Sigmoid colon (tissue), 4 donors: ENCODE measurements at regions not wholly inside any gene's neighbourhood (a gene's known extent, or its start where the extent isn't known, plus 50 kb on each side); places are given as distances from the start of the nearest gene placed in this dataset.

Experiments
- POLR2A ChIP-seq, 2 donors: fragments of 450-650 bp; IDR thresholded peaks; one replicate each; pipeline ENCODE4 v1.6.1; 2016; ENCODE audit warnings: antibody characterized with exemption in 2 of 2, mild to moderate bottlenecking in 2 of 2, moderate library complexity in 2 of 2
- POLR2AphosphoS5 ChIP-seq, 4 donors: sonication (generic); formaldehyde crosslinking; IDR thresholded peaks; one replicate each; pipeline ENCODE4 v1.6.1; 2017; ENCODE audit warnings: antibody characterized with exemption in 4 of 4
- TF ChIP-seq, protein P1 (sequence below), 4 experiments: fragments of 450-650 bp in 3 of 4; fragments of 200-600 bp in 1 of 4; IDR thresholded peaks; one replicate each; pipeline ENCODE4 v1.5.1; 2016 to 2019; ENCODE audit warnings: antibody characterized with exemption in 4 of 4, mild to moderate bottlenecking in 3 of 4, moderate library complexity in 2 of 4

DNA sequence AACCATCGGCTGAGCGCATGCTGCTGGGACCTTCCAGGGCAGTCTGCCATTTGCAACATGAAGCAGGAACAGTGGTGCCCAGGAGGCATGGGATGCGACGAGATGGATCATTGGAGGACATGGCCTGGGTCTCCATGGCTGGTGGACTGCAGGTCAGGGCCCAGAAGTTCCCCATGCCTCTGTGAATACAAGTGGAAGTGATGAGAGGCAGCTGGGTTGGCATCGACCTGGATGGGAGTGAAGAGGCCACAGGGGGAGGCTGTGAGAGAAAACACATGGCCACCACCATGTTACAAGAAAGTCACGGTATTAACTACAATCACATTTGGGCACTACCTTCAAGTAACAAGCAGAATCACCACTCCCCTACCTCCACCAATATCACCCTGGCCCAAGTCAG lies 262.0 kb downstream of the FOXO1 start:
- TF ChIP-seq POLR2A (IDR thresholded peaks at IDR 0.05): no peak
- TF ChIP-seq, protein P1, sequence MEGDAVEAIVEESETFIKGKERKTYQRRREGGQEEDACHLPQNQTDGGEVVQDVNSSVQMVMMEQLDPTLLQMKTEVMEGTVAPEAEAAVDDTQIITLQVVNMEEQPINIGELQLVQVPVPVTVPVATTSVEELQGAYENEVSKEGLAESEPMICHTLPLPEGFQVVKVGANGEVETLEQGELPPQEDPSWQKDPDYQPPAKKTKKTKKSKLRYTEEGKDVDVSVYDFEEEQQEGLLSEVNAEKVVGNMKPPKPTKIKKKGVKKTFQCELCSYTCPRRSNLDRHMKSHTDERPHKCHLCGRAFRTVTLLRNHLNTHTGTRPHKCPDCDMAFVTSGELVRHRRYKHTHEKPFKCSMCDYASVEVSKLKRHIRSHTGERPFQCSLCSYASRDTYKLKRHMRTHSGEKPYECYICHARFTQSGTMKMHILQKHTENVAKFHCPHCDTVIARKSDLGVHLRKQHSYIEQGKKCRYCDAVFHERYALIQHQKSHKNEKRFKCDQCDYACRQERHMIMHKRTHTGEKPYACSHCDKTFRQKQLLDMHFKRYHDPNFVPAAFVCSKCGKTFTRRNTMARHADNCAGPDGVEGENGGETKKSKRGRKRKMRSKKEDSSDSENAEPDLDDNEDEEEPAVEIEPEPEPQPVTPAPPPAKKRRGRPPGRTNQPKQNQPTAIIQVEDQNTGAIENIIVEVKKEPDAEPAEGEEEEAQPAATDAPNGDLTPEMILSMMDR (IDR thresholded peaks at IDR 0.05): no peak
- no peak for TF ChIP-seq POLR2AphosphoS5 (IDR thresholded peaks at IDR 0.05)
